Activated T-cell treated with anti-CD3 and anti-CD28 coated beads, Interleukin-2, amount 50 U/mL, for 72 hours (primary cell): ENCODE measurements at regions not wholly inside any gene's neighbourhood (a gene's known extent, or its start where the extent isn't known, plus 50 kb on each side); places are given as distances from the start of the nearest gene placed in this dataset.

Experiments used
- ATAC-seq, 2 donors: fragments of 150-1000 bp; cut with Tn5 transposase; replicated peaks in 1 of 2; 2 replicates each; pipeline ENCODE4 v1.10.0; 2021; ENCODE audit warnings: moderate library complexity in 2 of 2, mild to moderate bottlenecking in 1 of 2
- DNase-seq, 2 donors: peaks; one replicate each; pipeline ENCODE4 v3.0.0; 2021 to 2022; ENCODE audit warnings: mixed read lengths in 1 of 2
- H3K27ac Mint-ChIP-seq: one replicate; pipeline ENCODE4 v1.8.0; 2022; ENCODE audit warnings: mild to moderate bottlenecking, moderate library complexity, mixed read lengths
- H3K27me3 Mint-ChIP-seq: one replicate; pipeline ENCODE4 v1.8.0; 2022; ENCODE audit warnings: low read depth, mixed read lengths
- H3K36me3 Mint-ChIP-seq, 2 donors: one replicate each; pipeline ENCODE4 v1.8.0; 2022; ENCODE audit warnings: mixed read lengths in 2 of 2, mild to moderate bottlenecking in 1 of 2; ENCODE audit not compliant: insufficient read depth in 2 of 2
- H3K4me1 Mint-ChIP-seq: one replicate; pipeline ENCODE4 v1.8.0; 2022; ENCODE audit warnings: low read depth, mixed read lengths
- H3K4me3 Mint-ChIP-seq, 2 donors: one replicate each; pipeline ENCODE4 v1.8.0; 2022; ENCODE audit warnings: mild to moderate bottlenecking in 2 of 2, mixed read lengths in 2 of 2, moderate library complexity in 2 of 2
- H3K9me3 Mint-ChIP-seq, 2 donors: one replicate each; pipeline ENCODE4 v1.8.0; 2022; ENCODE audit warnings: mixed read lengths in 2 of 2

DNA sequence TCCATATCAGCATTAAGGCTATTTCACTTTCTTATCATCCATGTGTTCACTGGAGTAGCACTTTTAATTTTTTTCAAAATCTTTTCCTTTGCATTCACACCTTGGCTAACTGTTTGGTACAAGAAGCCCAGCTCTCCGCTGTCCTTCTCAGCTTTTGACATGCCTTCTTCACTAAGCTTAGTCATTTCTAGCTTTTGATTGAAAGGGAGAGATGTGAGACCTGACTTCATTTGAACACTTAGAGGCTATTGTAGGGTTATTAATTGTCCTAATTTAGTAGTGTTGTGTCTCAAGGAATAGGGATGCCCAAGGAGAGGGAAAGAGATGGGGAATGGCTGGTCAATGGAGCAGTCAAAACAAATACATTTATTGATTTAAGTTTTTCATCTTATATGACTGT lies 350.0 kb downstream of the CXCL12 start:
- H3K4me1 Mint-ChIP-seq, result no peaks in the 10 kb centered on the region
- no peaks in the 10 kb centered on the region for H3K9me3 Mint-ChIP-seq
- peaks cover 10% of the 10 kb centered on the region for H3K27me3 Mint-ChIP-seq
- no peak for DNase-seq
- H3K27ac Mint-ChIP-seq, result no peak overlapping the region
- H3K36me3 Mint-ChIP-seq, result no peaks in the 10 kb centered on the region
- no peak for ATAC-seq
- H3K4me3 Mint-ChIP-seq, result no peak overlapping the region

GRCh38 chr10:44033008-44033407 lies 351.9 kb downstream of the CXCL12 start:
- Mint-ChIP-seq H3K36me3 (no peaks in the 10 kb centered on the region), H3K27me3 (peaks cover 10% of the 10 kb centered on the region), H3K4me3 (no peak overlapping the region), H3K27ac (no peak overlapping the region), H3K4me1 (no peaks in the 10 kb centered on the region), H3K9me3 (no peaks in the 10 kb centered on the region)
- DNase-seq (no peak), ATAC-seq (no peak)

GRCh38 chr10:44032216-44032615 lies 352.7 kb downstream of the CXCL12 start:
- Mint-ChIP-seq H3K4me1 (no peaks in the 10 kb centered on the region), H3K36me3 (no peaks in the 10 kb centered on the region)
- no peak for ATAC-seq

GRCh38 chr10:44030738-44031137 lies 354.2 kb downstream of the CXCL12 start:
- DNase-seq (no peak), ATAC-seq (no peak)
- H3K36me3 Mint-ChIP-seq, result no peaks in the 10 kb centered on the region
- H3K9me3 Mint-ChIP-seq, result no peaks in the 10 kb centered on the region
- no peak overlapping the region for H3K27ac Mint-ChIP-seq
- no peak overlapping the region for H3K4me3 Mint-ChIP-seq
- no peaks in the 10 kb centered on the region for H3K4me1 Mint-ChIP-seq
- H3K27me3 Mint-ChIP-seq, result peaks cover 8% of the 10 kb centered on the region

More at GRCh38 chr10:44032216-44032615, 352.7 kb downstream of the CXCL12 start:
- DNase-seq, result no peak
- H3K4me3 Mint-ChIP-seq, result no peak overlapping the region
- H3K27me3 Mint-ChIP-seq, result peaks cover 10% of the 10 kb centered on the region
- H3K9me3 Mint-ChIP-seq, result no peaks in the 10 kb centered on the region
- H3K27ac Mint-ChIP-seq, result no peak overlapping the region

DNA sequence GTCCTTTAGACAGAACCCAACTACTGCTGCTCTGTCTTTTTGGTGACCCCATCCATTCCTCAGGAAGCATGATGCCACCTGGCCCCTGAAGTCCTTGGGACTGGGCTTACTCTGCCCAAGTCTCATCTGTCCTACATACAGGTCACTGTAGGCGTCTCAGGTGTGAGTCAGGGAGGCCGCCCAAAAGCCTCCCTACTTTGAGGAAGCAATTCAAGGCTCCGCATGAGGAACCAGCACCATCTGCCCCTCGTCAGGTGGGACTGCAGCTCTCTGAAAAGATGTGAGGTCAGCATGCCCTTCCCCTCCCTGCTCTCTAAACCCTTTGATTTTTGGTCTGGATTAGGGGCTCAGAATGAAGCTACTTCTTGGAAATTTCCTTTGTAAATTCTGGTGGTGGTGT lies 354.8 kb downstream of the CXCL12 start:
- DNase-seq (peak; percentile 23 to 42), ATAC-seq (peak; percentile 85)
- Mint-ChIP-seq H3K9me3 (no peaks in the 10 kb centered on the region), H3K27me3 (peaks cover 11% of the 10 kb centered on the region), H3K4me3 (no peak overlapping the region), H3K4me1 (no peaks in the 10 kb centered on the region), H3K36me3 (no peaks in the 10 kb centered on the region), H3K27ac (no peak overlapping the region)

DNA sequence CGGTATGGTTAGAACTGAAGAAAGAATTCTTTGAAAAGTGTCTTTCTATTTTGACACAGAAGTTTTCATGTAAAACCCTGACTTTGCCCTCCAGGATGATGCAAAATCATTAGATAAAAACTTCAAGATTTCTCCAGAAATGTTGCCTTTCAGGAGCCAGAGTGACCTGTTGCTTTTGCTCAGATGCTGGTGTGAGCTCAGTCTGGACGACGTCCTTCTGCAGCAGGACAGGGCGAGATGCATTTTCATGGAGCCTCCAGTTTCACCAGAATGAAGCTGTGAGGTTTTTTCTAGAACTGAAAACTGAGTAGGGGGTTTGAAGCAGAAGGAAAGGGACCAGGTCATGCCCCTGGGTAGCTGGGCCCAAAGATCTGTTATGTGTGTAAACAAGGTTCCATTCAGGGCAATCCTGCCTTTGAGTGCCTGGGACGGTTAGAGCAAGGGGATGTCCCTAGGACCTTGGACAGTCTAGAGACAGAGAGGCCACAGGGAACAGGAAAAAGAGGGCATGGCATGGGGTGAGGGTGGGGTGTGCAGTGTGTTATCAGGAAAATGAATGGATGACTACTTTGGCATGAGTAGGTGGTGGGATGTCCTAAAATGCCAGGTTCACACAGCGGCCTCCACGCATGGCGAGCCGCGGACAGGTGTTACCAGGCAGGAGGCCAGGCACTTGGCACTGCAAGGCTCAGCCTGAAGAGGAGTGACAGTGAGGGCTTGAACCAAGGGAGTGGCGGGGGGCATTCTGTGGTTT lies 356.3 kb downstream of the CXCL12 start:
- no peaks in the 10 kb centered on the region for H3K36me3 Mint-ChIP-seq
- H3K4me1 Mint-ChIP-seq, result no peaks in the 10 kb centered on the region
- ATAC-seq, result no peak
- H3K9me3 Mint-ChIP-seq, result no peaks in the 10 kb centered on the region
- H3K27me3 Mint-ChIP-seq, result peaks cover 14% of the 10 kb centered on the region
- no peak for DNase-seq
- H3K4me3 Mint-ChIP-seq, result no peak overlapping the region
- H3K27ac Mint-ChIP-seq, result no peak overlapping the region

- Mint-ChIP-seq H3K4me1 (no peaks in the 10 kb centered on the region), H3K27me3 (peaks cover 20% of the 10 kb centered on the region), H3K36me3 (no peaks in the 10 kb centered on the region), H3K27ac (no peak overlapping the region), H3K9me3 (no peaks in the 10 kb centered on the region), H3K4me3 (no peak overlapping the region)
- DNase-seq (no peak), ATAC-seq (no peak)
Observed at GRCh38 chr10:44024356-44025116, 360.4 kb downstream of the CXCL12 start.

GRCh38 chr10:44023517-44023916 lies 361.4 kb downstream of the CXCL12 start:
- no peaks in the 10 kb centered on the region for H3K9me3 Mint-ChIP-seq
- H3K36me3 Mint-ChIP-seq, result no peaks in the 10 kb centered on the region
- H3K4me3 Mint-ChIP-seq, result no peak overlapping the region
- H3K27me3 Mint-ChIP-seq, result peaks cover 20% of the 10 kb centered on the region
- no peaks in the 10 kb centered on the region for H3K4me1 Mint-ChIP-seq
- H3K27ac Mint-ChIP-seq, result no peak overlapping the region
- ATAC-seq, result no peak
- no peak for DNase-seq

DNA sequence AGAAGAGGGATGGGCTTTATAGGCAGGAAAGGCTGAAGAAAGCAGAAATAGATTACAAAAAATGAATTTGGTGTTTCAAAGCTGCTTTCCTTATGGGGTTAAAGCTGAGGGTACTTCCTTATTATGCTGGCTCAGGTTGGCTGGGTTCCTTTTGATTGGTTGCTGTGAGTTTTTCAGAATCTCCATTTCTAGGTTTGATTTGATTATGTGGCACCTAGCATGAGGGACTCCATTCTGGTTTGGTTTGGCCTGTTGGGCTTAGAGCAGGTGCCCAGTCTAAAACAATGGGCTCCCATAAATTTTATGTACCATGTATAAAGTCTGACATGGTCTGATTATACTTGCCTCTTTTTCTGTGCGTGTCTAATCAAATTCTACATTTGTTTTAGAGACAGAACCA lies 362.7 kb downstream of the CXCL12 start:
- Mint-ChIP-seq H3K36me3 (no peaks in the 10 kb centered on the region), H3K4me1 (no peaks in the 10 kb centered on the region), H3K27ac (no peak overlapping the region), H3K4me3 (no peak overlapping the region), H3K27me3 (peaks cover 20% of the 10 kb centered on the region), H3K9me3 (no peaks in the 10 kb centered on the region)
- DNase-seq, result no peak
- no peak for ATAC-seq

DNA sequence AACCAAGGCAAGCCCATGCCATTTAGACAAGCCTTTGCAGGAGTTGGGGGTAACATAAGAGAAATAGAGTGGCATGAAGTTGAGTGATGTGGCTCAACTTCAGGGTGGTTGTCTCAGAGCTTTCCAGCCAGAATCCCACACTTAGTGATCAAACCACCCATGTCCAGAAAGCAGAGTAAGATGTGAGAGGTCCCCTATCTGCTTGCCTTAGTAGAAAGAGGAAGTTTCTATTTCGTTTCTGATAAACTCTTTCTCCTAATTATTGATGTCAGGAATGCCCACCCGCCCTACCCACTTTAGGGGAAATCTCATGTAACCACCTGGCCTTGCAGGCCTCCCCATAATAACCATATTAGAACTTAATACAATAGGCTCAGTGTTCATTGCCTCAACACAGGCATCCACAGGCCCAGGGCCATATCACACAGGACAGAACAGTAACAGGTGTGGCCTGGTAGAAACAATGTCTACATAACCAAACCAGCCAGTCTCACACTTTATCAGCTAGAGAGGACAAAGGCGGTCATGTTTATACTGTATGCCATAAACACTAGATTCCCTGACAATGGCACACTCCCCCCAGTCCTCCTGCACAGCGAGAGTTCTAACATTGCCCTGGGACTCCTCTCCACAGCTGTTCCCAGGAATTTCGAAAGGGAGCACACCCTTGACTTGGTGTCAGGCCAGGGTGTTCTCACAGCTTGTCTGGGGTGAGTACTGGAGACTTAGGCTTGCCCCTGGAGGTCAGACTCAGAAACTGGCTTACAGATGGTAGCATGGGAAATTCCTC lies 364.4 kb downstream of the CXCL12 start:
- H3K9me3 Mint-ChIP-seq, result no peaks in the 10 kb centered on the region
- DNase-seq (no peak), ATAC-seq (no peak)
- H3K36me3 Mint-ChIP-seq, result no peaks in the 10 kb centered on the region
- no peaks in the 10 kb centered on the region for H3K4me1 Mint-ChIP-seq
- H3K4me3 Mint-ChIP-seq, result no peak overlapping the region
- H3K27me3 Mint-ChIP-seq, result peaks cover 12% of the 10 kb centered on the region
- H3K27ac Mint-ChIP-seq, result no peak overlapping the region

- Mint-ChIP-seq H3K4me3 (no peak overlapping the region), H3K4me1 (no peaks in the 10 kb centered on the region), H3K36me3 (no peaks in the 10 kb centered on the region), H3K27ac (no peak overlapping the region), H3K27me3 (peaks cover 5% of the 10 kb centered on the region), H3K9me3 (no peaks in the 10 kb centered on the region)
- no peak for DNase-seq
- ATAC-seq, result no peak
Observed at GRCh38 chr10:44017483-44018145, 367.3 kb downstream of the CXCL12 start.

DNA sequence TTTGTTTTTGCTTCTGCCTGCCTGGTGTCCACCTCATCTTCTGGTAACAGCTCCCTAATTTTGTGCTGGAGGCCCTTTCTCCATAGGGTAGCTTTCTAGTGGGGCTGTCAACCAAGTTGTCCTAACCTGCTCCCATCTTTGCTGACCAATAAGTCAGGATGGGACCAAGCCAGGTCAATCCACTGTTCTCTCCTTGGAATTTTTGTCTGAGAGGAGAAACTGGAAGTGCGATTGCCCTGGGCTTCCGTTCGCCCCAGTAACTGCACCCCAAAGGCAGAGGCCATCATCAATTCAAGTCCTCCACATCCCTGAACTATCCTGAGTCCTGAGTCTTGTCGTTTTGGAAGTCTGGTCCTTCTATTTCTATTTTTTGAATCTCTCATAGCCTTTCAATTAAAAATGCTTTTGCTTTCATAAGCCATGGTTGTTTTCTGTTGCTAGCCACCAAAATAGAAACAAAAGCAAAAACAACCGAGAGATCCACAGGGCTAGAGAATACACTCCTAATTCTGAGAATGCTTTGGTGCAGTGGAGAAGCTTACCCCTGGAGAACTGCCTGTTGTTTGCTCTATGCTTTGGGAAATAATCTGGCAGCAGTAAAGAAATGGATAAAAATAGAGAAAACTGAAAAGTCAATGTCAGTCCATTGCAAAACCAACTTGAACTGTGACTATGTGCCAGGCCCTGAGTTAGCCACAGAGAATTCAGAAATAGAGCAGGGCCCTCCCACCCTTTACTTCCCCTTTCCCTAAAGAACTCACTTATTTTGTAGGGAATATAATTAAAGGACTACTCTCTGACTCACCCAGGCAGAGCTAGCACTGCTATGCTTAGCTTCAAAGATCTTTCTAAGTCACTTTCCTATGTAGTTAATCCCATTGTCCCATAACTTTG lies 368.1 kb downstream of the CXCL12 start:
- no peak overlapping the region for H3K4me3 Mint-ChIP-seq
- H3K9me3 Mint-ChIP-seq, result no peaks in the 10 kb centered on the region
- ATAC-seq (no peak), DNase-seq (no peak)
- peaks cover under 1% of the 10 kb centered on the region for H3K4me1 Mint-ChIP-seq
- no peaks in the 10 kb centered on the region for H3K27me3 Mint-ChIP-seq
- no peak overlapping the region for H3K27ac Mint-ChIP-seq
- no peaks in the 10 kb centered on the region for H3K36me3 Mint-ChIP-seq
